Testis (tissue), 2 donors: ENCODE measurements at regions not wholly inside any gene's neighbourhood (a gene's known extent, or its start where the extent isn't known, plus 50 kb on each side); places are given as distances from the start of the nearest gene placed in this dataset.
A peak's percentile ranks its signal among the peaks of the same experiment; 100 is the strongest.

Source experiments
- DNase-seq: peaks from one replicate; pipeline ENCODE4 v3.0.0-alpha.2; 2019
- H3K27ac ChIP-seq, 2 donors: fragments of 200-600 bp; sonication (generic); one replicate each; pipeline ENCODE4 v1.5.1; 2019
- H3K27me3 ChIP-seq: fragments of 200-600 bp; sonication (generic); one replicate; pipeline ENCODE4 v1.5.1; 2019
- H3K36me3 ChIP-seq: fragments of 200-600 bp; sonication (generic); one replicate; pipeline ENCODE4 v1.5.1; 2017; ENCODE audit warnings: low read depth; ENCODE audit errors: missing control alignments
- H3K4me1 ChIP-seq: fragments of 200-600 bp; sonication (generic); one replicate; pipeline ENCODE4 v1.5.1; 2019
- H3K4me3 ChIP-seq, 2 donors: fragments of 200-600 bp; sonication (generic); one replicate each; pipeline ENCODE4 v1.5.1; 2017 to 2019
- H3K9me3 ChIP-seq: fragments of 200-600 bp; sonication (generic); one replicate; pipeline ENCODE4 v1.5.1; 2017
- POLR2A ChIP-seq: fragments of 450-650 bp; IDR thresholded peaks from one replicate; pipeline ENCODE4 v1.6.1; 2017; ENCODE audit warnings: antibody characterized with exemption, mild to moderate bottlenecking, moderate library complexity
- WGBS, 2 donors: methylation state at CpG; one replicate each; pipeline ENCODE4 v1.1.5; 2018; 5-methylcytosine and 5-hydroxymethylcytosine counted together
- intact Hi-C: fragments of 100-400 bp; cut with DNase I; formaldehyde crosslinking; loops from one replicate; pipeline ENCODE4 v1.15.1; 2023; ENCODE audit warnings: low total_unique reads
- TF ChIP-seq, protein P1 (sequence below), 3 experiments: fragments of 450-650 bp in 2 of 3; fragments of 200-600 bp in 1 of 3; sonication (generic) in 1 of 3; IDR thresholded peaks; one replicate each; pipeline ENCODE4 v1.5.1; 2016 to 2019; ENCODE audit warnings: antibody characterized with exemption in 3 of 3, mild to moderate bottlenecking in 2 of 3, moderate library complexity in 1 of 3

DNA sequence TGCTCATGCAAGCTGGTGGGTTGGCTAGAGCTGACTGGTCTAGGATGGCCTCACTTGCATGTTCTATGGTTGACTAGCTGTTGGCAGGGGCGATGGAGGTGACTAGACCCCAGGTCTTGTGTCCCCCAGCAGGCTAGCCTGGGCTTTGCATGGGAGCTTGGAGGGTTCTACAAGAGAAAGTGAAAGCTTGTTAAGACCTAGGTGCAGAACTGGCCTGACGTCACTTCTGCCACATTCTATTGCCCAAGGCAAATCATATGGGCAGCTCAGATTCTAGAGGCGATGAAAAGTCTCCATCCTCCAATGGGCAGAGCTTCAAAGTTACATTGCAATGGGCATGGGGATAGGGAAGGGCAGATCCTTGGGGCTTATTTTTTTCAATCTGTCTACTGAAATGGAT, 170.9 kb downstream of the MIAT start:
- no peak overlapping the region for H3K27ac ChIP-seq
- intact Hi-C loops: no loop called here
- WGBS, 2 donors: 92% methylated on average over 3 of the region's 3 CpGs
- H3K4me3 ChIP-seq: no peak overlapping the region
- DNase-seq: no peak
- TF ChIP-seq POLR2A: no peak
- TF ChIP-seq, protein P1, sequence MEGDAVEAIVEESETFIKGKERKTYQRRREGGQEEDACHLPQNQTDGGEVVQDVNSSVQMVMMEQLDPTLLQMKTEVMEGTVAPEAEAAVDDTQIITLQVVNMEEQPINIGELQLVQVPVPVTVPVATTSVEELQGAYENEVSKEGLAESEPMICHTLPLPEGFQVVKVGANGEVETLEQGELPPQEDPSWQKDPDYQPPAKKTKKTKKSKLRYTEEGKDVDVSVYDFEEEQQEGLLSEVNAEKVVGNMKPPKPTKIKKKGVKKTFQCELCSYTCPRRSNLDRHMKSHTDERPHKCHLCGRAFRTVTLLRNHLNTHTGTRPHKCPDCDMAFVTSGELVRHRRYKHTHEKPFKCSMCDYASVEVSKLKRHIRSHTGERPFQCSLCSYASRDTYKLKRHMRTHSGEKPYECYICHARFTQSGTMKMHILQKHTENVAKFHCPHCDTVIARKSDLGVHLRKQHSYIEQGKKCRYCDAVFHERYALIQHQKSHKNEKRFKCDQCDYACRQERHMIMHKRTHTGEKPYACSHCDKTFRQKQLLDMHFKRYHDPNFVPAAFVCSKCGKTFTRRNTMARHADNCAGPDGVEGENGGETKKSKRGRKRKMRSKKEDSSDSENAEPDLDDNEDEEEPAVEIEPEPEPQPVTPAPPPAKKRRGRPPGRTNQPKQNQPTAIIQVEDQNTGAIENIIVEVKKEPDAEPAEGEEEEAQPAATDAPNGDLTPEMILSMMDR (IDR thresholded peaks at IDR 0.05): no peak
- no peaks in the 10 kb centered on the region for H3K9me3 ChIP-seq
- H3K27me3 ChIP-seq: no peaks in the 10 kb centered on the region
- no peaks in the 10 kb centered on the region for H3K4me1 ChIP-seq
- H3K36me3 ChIP-seq: no peaks in the 10 kb centered on the region

DNA sequence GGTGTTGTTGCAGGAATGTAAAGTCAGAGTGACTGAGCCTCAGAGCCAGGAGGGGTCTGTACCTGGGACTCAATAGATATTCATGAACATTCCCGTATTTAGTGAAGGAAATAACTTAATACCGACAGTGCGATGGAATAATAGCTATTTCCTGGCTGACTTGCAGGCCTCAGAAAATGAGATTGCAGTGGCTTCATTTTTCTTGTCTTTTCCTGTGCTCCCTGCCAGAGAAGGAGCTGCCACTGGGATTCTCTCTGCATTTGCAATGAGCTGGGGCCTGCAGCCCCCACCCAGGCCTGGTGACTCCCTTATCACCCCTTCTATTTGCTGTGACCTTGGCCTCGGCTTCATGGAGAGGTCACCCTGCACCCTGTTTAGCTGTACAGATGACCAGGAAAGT, 173.4 kb downstream of the MIAT start:
- WGBS, 2 donors: 48 to 51% methylated on average over 4 of the region's 4 CpGs
- intact Hi-C loops: no loop called here
- Histone ChIP-seq H3K4me3 (no peak overlapping the region), H3K9me3 (no peaks in the 10 kb centered on the region), H3K36me3 (no peaks in the 10 kb centered on the region), H3K27me3 (no peaks in the 10 kb centered on the region), H3K4me1 (no peaks in the 10 kb centered on the region), H3K27ac (no peak overlapping the region)
- TF ChIP-seq, protein P1 (IDR thresholded peaks at IDR 0.05): no peak
- no peak for TF ChIP-seq POLR2A
- DNase-seq: no peak

DNA sequence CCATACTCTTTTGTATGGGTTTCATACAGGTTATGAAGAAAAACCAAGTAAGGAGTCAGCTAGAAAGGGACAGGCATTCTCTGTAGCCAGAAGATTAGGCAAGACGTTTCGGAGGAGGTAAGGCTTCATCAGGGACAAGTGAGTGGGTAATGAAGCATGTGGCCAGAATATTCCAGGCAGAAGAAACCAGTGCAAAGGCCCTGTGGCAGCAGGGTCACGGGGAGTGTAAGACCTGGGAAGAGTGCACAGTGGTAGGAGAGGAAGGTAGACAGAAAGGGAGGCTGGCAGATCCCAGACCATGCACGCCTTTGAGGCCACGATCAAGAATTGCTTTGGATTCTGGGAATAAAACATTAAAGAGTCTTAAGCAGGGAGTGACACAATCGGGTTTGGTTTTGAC, 177.6 kb downstream of the MIAT start:
- Histone ChIP-seq H3K9me3 (no peaks in the 10 kb centered on the region), H3K4me1 (no peaks in the 10 kb centered on the region), H3K27me3 (no peaks in the 10 kb centered on the region), H3K4me3 (no peak overlapping the region), H3K27ac (no peak overlapping the region), H3K36me3 (no peaks in the 10 kb centered on the region)
- TF ChIP-seq, protein P1 (IDR thresholded peaks at IDR 0.05): no peak
- TF ChIP-seq POLR2A: no peak
- WGBS, 2 donors: 87 to 90% methylated on average over 6 of the region's 6 CpGs
- intact Hi-C loops: no loop called here
- DNase-seq: no peak

DNA sequence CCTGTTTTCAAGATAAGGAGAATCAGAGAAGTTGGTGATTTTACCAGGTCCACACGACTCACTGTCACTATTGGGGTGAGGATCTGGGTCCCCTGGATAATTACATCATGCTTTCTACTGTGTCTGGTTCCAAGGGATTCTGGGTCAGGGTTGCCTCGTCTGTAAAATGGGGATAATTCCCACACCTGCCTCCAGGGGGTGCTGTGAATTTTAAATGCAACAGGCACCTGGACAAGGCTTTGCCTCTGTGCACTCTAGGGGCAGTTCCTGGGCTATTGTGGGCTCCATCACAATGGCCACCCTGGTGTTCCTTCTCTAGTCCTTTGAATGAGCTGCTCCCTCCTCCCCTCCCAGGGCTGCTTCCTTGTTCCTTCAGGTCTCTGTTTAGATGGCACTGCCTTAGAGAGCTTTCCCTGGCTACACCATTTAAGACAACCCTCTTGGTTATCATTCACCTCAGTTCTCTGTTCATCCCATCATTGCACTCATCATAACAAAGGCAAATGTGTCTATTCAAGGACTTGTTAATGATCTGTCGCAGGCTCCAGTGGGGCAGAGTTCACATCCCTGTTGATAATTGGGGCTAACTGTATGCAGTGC, 178.6 kb downstream of the MIAT start:
- TF ChIP-seq, protein P1 (IDR thresholded peaks at IDR 0.05): peak; percentile 26 to 66 (median 61)
- no peak for TF ChIP-seq POLR2A
- Histone ChIP-seq H3K27me3 (no peaks in the 10 kb centered on the region), H3K9me3 (no peaks in the 10 kb centered on the region), H3K4me3 (no peak overlapping the region), H3K27ac (no peak overlapping the region), H3K36me3 (no peaks in the 10 kb centered on the region), H3K4me1 (no peaks in the 10 kb centered on the region)
- 44 to 45% methylated on average over 3 of the region's 3 CpGs for WGBS, 2 donors
- intact Hi-C loops: no loop called here
- peak; percentile 70 for DNase-seq

DNA sequence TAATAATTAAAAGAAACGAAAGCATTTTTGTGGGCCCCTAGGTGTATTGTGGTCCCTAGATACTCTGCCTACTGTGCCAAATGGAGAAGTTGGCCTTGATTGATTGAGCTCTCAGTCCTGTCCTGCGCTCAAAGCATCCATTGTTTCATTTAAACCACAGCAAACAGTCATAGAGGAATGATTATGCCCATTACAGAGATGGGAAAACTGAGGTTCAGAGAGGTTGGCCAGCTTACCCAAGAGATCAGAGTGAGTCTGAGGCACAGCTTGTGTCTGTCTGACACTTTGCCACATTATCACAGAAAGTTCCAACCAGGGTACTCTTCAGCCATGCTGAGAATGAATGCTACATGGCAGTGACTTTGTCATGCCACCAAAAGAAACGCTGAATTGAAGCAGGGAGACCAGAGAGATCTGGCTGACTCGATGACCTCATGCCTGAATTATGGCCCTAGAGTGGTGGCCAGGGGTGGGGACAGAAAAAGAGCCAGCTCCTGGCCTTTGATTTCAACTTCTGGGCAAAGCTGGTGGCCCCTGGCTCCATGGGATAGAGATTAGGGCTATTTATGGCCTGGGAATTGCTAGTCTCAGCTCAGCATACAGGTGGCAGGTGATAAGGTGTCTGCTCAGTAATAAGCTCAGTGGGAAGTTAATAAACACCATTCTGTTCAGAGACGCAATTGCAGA, 180.5 kb downstream of the MIAT start:
- TF ChIP-seq POLR2A: no peak
- TF ChIP-seq, protein P1 (IDR thresholded peaks at IDR 0.05): no peak
- no peak overlapping the region for H3K27ac ChIP-seq
- no peak overlapping the region for H3K4me3 ChIP-seq
- intact Hi-C loops: no loop called here
- no peaks in the 10 kb centered on the region for H3K4me1 ChIP-seq
- H3K27me3 ChIP-seq: no peaks in the 10 kb centered on the region
- no peaks in the 10 kb centered on the region for H3K36me3 ChIP-seq
- WGBS, 2 donors: 48 to 50% methylated on average over 5 of the region's 5 CpGs
- H3K9me3 ChIP-seq: no peaks in the 10 kb centered on the region
- no peak for DNase-seq
